ENCODE measurements at regions not wholly inside any gene's neighbourhood (a gene's known extent, or its start where the extent isn't known, plus 50 kb on each side); places are given as distances from the start of the nearest gene placed in this dataset.

DNA sequence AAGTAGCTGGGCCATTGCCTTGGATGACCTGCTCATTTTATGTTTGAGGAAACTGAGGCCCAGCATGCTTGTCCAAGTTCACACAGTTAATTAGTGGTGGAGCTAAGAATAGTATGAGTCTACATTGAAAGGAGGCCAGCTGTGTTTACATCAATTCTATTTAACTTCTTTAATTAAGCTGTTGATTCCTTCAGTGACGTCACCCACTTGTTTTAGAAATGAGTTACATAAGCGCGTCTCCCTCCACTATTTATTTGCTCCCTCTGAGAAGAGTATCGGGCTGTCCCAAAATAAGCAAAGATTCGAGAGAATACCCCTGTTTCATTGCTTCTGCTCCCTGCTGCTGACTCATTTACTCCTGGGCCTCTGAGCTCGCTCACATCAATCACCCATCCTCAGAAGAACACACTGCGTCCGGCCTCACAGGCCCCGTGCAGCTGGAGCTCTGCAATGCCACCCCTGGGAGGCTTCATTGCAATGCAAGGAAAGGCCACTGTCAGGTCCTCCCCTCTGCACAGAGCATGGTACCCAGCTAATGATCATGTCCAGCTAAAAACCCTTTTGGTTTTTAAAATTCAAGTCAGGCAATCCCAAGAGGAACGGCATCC is 74.8 kb upstream of the BMP2 start:
- no peak for TF ChIP-seq LARP7 (IDR thresholded peaks at IDR 0.05)
- no peak for TF ChIP-seq BHLHE40 (IDR thresholded peaks at IDR 0.05; ENCODE audit: borderline replicate concordance in 1 of 2, low read depth in 2 of 2, low read length in 1 of 2)
- no peak for TF ChIP-seq BCL11A (IDR thresholded peaks at IDR 0.05; ENCODE audit: low read depth, low read length)
- no peak for TF ChIP-seq SPI1 (IDR thresholded peaks at IDR 0.05; ENCODE audit: borderline replicate concordance, insufficient read depth, low read depth, low read length)
- TF ChIP-seq EZH2 (IDR thresholded peaks at IDR 0.05; ENCODE audit: borderline replicate concordance, control insufficient read depth, low read depth, low read length) = no peak
- TF ChIP-seq, protein P1, sequence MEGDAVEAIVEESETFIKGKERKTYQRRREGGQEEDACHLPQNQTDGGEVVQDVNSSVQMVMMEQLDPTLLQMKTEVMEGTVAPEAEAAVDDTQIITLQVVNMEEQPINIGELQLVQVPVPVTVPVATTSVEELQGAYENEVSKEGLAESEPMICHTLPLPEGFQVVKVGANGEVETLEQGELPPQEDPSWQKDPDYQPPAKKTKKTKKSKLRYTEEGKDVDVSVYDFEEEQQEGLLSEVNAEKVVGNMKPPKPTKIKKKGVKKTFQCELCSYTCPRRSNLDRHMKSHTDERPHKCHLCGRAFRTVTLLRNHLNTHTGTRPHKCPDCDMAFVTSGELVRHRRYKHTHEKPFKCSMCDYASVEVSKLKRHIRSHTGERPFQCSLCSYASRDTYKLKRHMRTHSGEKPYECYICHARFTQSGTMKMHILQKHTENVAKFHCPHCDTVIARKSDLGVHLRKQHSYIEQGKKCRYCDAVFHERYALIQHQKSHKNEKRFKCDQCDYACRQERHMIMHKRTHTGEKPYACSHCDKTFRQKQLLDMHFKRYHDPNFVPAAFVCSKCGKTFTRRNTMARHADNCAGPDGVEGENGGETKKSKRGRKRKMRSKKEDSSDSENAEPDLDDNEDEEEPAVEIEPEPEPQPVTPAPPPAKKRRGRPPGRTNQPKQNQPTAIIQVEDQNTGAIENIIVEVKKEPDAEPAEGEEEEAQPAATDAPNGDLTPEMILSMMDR (IDR thresholded peaks at IDR 0.05 in 2 of 3, conservative IDR thresholded peaks at IDR 0.05 in 1 of 3; ENCODE audit: control insufficient read depth in 2 of 3, extremely low read depth in 1 of 3, insufficient read depth in 1 of 3, low read depth in 3 of 3, low read length in 3 of 3) = no peak; a peak in 1 of 6 replicates
- no peak for TF ChIP-seq PAX5 (IDR thresholded peaks at IDR 0.05; ENCODE audit: borderline replicate concordance, low read depth, low read length)
- TF ChIP-seq JUND (IDR thresholded peaks at IDR 0.05; ENCODE audit: low read depth, low read length) = no peak
- no peak for TF ChIP-seq ZNF384 (IDR thresholded peaks at IDR 0.05; ENCODE audit: borderline replicate concordance, low read depth, low read length)
- TF ChIP-seq CREM (IDR thresholded peaks at IDR 0.05; ENCODE audit: low read depth) = no peak

Measured in GM12878 (cell line).